ENCODE measurements at regions not wholly inside any gene's neighbourhood (a gene's known extent, or its start where the extent isn't known, plus 50 kb on each side); places are given as distances from the start of the nearest gene placed in this dataset.

GRCh38 chr6:153767127-153767526, 271.9 kb upstream of the OPRM1 start:
- TF ChIP-seq POLR2A (IDR thresholded peaks at IDR 0.05) (no peak), CTCF (IDR thresholded peaks at IDR 0.05) (no peak)
